ENCODE measurements at regions not wholly inside any gene's neighbourhood (a gene's known extent, or its start where the extent isn't known, plus 50 kb on each side); places are given as distances from the start of the nearest gene placed in this dataset.

DNA sequence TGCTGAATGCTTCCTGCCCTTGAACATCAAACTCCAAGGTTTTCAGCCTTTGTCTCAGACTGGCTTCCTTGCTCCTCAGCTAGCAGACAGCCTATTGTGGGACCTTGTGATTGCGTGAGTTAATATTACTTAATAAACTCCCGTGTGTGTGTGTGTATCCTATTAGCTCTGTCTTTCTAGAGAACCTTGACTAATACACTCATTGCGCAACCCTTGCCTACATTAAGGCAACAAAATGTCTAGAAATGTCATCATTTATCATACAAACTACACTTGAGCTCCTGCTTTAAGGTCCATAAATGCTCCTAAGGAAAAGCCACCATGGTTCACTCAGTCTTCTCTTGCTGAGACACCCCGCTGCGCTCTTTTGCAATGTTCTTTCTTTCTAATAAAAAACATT is 2861.0 kb downstream of the PCDH9 start:
- Histone ChIP-seq H2BK20ac (ENCODE audit: low read depth, low read length, poor library complexity, severe bottlenecking) (no peak overlapping the region), H3K27ac (ENCODE audit: insufficient read length, low read depth, low read length) (no peak overlapping the region), H3K18ac (ENCODE audit: insufficient read length, low read depth, low read length) (no peak overlapping the region), H3K14ac (ENCODE audit: insufficient read depth, low read length) (no peak overlapping the region), H3T11ph (ENCODE audit: low read length) (no peak overlapping the region), H4K8ac (replicated peaks; ENCODE audit: insufficient read length, low read depth, low read length) (no peak overlapping the region), H3K23ac (ENCODE audit: insufficient read length, low read depth, low read length) (no peak overlapping the region), H2BK12ac (ENCODE audit: insufficient read length, low read depth, low read length) (no peak overlapping the region), H4K5ac (ENCODE audit: insufficient read length, low read depth, low read length) (no peak overlapping the region), H3K23me2 (ENCODE audit: insufficient read length, low read depth, low read length, poor library complexity, severe bottlenecking) (no peaks in the 10 kb centered on the region), H2AK5ac (ENCODE audit: insufficient read length, low read length) (no peak overlapping the region), H3K56ac (ENCODE audit: insufficient read length, low read depth, low read length) (no peak overlapping the region), H4K91ac (ENCODE audit: insufficient read length, low read depth, low read length) (no peak overlapping the region), H3K4me1 (ENCODE audit: insufficient read depth, low read length) (no peaks in the 10 kb centered on the region), H3K79me1 (ENCODE audit: insufficient read depth, low read depth, low read length, poor library complexity, severe bottlenecking) (no peaks in the 10 kb centered on the region), H2BK15ac (ENCODE audit: low read depth, low read length) (no peak overlapping the region), H3K9ac (ENCODE audit: extremely low read depth, insufficient read length, low read length) (no peak overlapping the region), H2AFZ (ENCODE audit: low read length) (no peak overlapping the region), H4K20me1 (ENCODE audit: control insufficient read depth, insufficient read depth, insufficient read length) (no peaks in the 10 kb centered on the region), H3K27me3 (ENCODE audit: insufficient read depth, low read length) (no peaks in the 10 kb centered on the region), H2BK5ac (ENCODE audit: insufficient read length, low read length) (no peak overlapping the region), H3K79me2 (ENCODE audit: insufficient read depth, low read length) (no peaks in the 10 kb centered on the region), H2BK120ac (ENCODE audit: low read depth, low read length, poor library complexity, severe bottlenecking) (no peak overlapping the region), H3K4ac (ENCODE audit: low read depth, low read length) (no peak overlapping the region), H3K4me2 (ENCODE audit: insufficient read depth, insufficient read length, low read length) (no peak overlapping the region), H3K9me3 (ENCODE audit: control insufficient read depth, low read depth, low read length) (no peaks in the 10 kb centered on the region)
- Mint-ChIP-seq H3K4me1 (no peaks in the 10 kb centered on the region), H3K27ac (no peak overlapping the region), H3K36me3 (ENCODE audit: insufficient read depth in 1 of 3, low read depth in 3 of 3) (peaks cover 6 to 20% (median 11%) of the 10 kb centered on the region in 3 experiments), H3K27me3 (ENCODE audit: low read depth) (no peaks in the 10 kb centered on the region; the same call in 1 of the 2 replicates), H3K4me3 (no peak overlapping the region), H3K9me3 (peaks cover 19 to 23% of the 10 kb centered on the region in 2 experiments)
- WGBS (ENCODE audit: extremely low coverage, insufficient read length, low lambda C conversion rate): no CpG with 5 or more reads among the region's 5 CpGs
- DNase-seq: no peak
- TF ChIP-seq, protein P1, sequence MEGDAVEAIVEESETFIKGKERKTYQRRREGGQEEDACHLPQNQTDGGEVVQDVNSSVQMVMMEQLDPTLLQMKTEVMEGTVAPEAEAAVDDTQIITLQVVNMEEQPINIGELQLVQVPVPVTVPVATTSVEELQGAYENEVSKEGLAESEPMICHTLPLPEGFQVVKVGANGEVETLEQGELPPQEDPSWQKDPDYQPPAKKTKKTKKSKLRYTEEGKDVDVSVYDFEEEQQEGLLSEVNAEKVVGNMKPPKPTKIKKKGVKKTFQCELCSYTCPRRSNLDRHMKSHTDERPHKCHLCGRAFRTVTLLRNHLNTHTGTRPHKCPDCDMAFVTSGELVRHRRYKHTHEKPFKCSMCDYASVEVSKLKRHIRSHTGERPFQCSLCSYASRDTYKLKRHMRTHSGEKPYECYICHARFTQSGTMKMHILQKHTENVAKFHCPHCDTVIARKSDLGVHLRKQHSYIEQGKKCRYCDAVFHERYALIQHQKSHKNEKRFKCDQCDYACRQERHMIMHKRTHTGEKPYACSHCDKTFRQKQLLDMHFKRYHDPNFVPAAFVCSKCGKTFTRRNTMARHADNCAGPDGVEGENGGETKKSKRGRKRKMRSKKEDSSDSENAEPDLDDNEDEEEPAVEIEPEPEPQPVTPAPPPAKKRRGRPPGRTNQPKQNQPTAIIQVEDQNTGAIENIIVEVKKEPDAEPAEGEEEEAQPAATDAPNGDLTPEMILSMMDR (conservative IDR thresholded peaks at IDR 0.05): no peak
